GM12874 (cell line): ENCODE measurements at regions not wholly inside any gene's neighbourhood (a gene's known extent, or its start where the extent isn't known, plus 50 kb on each side); places are given as distances from the start of the nearest gene placed in this dataset.

Experiments used
- CTCF ChIP-seq: IDR thresholded peaks from 2 replicates; pipeline ENCODE4 v1.5.1; 2011; ENCODE audit warnings: low read depth, mild to moderate bottlenecking, control low read depth, low read length, moderate library complexity; ENCODE audit not compliant: insufficient read depth

- no peak for TF ChIP-seq CTCF
These were observed 396.1 kb upstream of the ROBO2 start for GRCh38 chr3:76643623-76644304.

- no peak for TF ChIP-seq CTCF
These were observed 395.6 kb upstream of the ROBO2 start for GRCh38 chr3:76644305-76644675.

GRCh38 chr3:76645724-76646123 is 394.2 kb upstream of the ROBO2 start:
- TF ChIP-seq CTCF = no peak

GRCh38 chr3:76646921-76647562 is 392.9 kb upstream of the ROBO2 start:
- no peak for TF ChIP-seq CTCF

- no peak for TF ChIP-seq CTCF
These were observed 388.1 kb upstream of the ROBO2 start for GRCh38 chr3:76651784-76652183.

GRCh38 chr3:76652524-76652923 is 387.4 kb upstream of the ROBO2 start:
- no peak for TF ChIP-seq CTCF

GRCh38 chr3:76653640-76654251 is 386.2 kb upstream of the ROBO2 start:
- TF ChIP-seq CTCF = no peak
